ENCODE measurements at regions not wholly inside any gene's neighbourhood (a gene's known extent, or its start where the extent isn't known, plus 50 kb on each side); places are given as distances from the start of the nearest gene placed in this dataset.

DNA sequence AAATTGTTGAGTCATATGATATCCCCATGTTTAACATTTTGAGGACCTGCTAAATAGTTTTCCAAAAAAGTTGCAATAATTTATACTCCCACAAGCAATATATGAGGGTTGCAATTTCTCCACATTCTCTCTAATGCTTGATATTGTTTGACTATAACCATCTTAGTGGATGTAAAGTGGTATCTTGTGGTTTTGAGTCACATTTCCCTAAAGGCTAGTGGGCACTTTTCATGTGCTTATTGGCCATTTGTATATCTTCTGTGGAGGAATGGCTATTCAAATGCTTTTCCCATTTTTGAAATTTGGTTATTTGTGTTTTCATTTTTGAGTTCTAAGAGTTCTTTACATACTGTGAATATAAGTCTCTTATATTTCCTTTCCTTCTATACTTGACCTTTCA lies 82.7 kb downstream of the SCG2 start:
- no peak for TF ChIP-seq RFX5 (IDR thresholded peaks at IDR 0.05; ENCODE audit: low read depth, low read length)
- no peak for TF ChIP-seq USF2 (IDR thresholded peaks at IDR 0.05; ENCODE audit: low read depth, low read length)
- TF ChIP-seq RAD21 (IDR thresholded peaks at IDR 0.05; ENCODE audit: low read length): no peak
- TF ChIP-seq FOS (IDR thresholded peaks at IDR 0.05; ENCODE audit: low read depth, low read length): no peak
- H4K8ac ChIP-seq (ENCODE audit: low read depth in 2 of 2, low read length in 2 of 2): no peak overlapping the region
- no peaks in the 10 kb centered on the region for H3K9me3 ChIP-seq (ENCODE audit: control insufficient read depth, insufficient read depth, low read length)
- no peak overlapping the region for H3K18ac ChIP-seq (ENCODE audit: low read depth, low read length)
- CTCF ChIA-PET: no interaction called here
- H4K20me1 ChIP-seq (ENCODE audit: insufficient read depth, low read length): no peaks in the 10 kb centered on the region
- H3K4me1 ChIP-seq (ENCODE audit: control insufficient read depth, insufficient read depth, low read length): no peaks in the 10 kb centered on the region
- no peaks in the 10 kb centered on the region for H3K9me1 ChIP-seq (ENCODE audit: insufficient read depth, low read length)
- H2AK5ac ChIP-seq (ENCODE audit: low read depth, low read length): no peak overlapping the region
- H4K5ac ChIP-seq (ENCODE audit: low read depth, low read length): no peak overlapping the region
- H3K27ac ChIP-seq (ENCODE audit: insufficient read depth, low read length): no peak overlapping the region
- no peak for DNase-seq
- H2BK20ac ChIP-seq (ENCODE audit: low read depth, low read length): no peak overlapping the region
- H3K56ac ChIP-seq (ENCODE audit: extremely low read depth, insufficient read depth, low read length): no peak overlapping the region
- intact Hi-C loops (cut with micrococcal nuclease): no loop called here
- H2AK9ac ChIP-seq (replicated peaks; ENCODE audit: low read depth, low read length, poor library complexity): no peak overlapping the region
- in situ Hi-C loops (cut with MboI; ENCODE audit: low sequenced_read_pairs): no loop called here
- H3K9ac ChIP-seq (ENCODE audit: low read depth, low read length): no peak overlapping the region
- H2BK120ac ChIP-seq (ENCODE audit: low read depth, low read length): no peak overlapping the region
- no peaks in the 10 kb centered on the region for H3K36me3 ChIP-seq (ENCODE audit: control insufficient read depth, insufficient read depth, low read length)
- H2BK15ac ChIP-seq (ENCODE audit: low read depth, low read length): no peak overlapping the region
- no peak overlapping the region for H3K4me3 ChIP-seq (ENCODE audit: insufficient read depth, low read depth, low read length)
- no peak overlapping the region for H3K14ac ChIP-seq (replicated peaks; ENCODE audit: low read depth, low read length)
- no peaks in the 10 kb centered on the region for H3K27me3 ChIP-seq (ENCODE audit: control insufficient read depth, insufficient read depth, low read length)
- no peak overlapping the region for H3K23ac ChIP-seq (ENCODE audit: low read depth, low read length)
- no peak for ATAC-seq (ENCODE audit: low read depth)
- BruUV-seq (replicated peaks): no TSS peak
- POLR2A ChIA-PET (ENCODE audit: unreplicated experiment): no interaction called here
- H3K4ac ChIP-seq (ENCODE audit: low read depth, low read length): no peak overlapping the region
- no peak overlapping the region for H2AFZ ChIP-seq (replicated peaks; ENCODE audit: low read length, poor library complexity)
- dilution Hi-C loops (cut with HindIII; ENCODE audit: low sequenced_read_pairs, unreplicated experiment): no loop called here
- no peaks in the 10 kb centered on the region for H3K79me1 ChIP-seq (ENCODE audit: low read depth in 1 of 2, low read length in 2 of 2)
- no peak overlapping the region for H4K91ac ChIP-seq (ENCODE audit: insufficient read depth, low read depth, low read length)
- H2BK5ac ChIP-seq (ENCODE audit: low read depth, low read length, poor library complexity, severe bottlenecking): no peak overlapping the region
- H3K4me2 ChIP-seq (ENCODE audit: low read depth, low read length): no peak overlapping the region

Data from IMR-90 (cell line).